Heart right ventricle (tissue), 16 donors: ENCODE measurements at regions not wholly inside any gene's neighbourhood (a gene's known extent, or its start where the extent isn't known, plus 50 kb on each side); places are given as distances from the start of the nearest gene placed in this dataset.
"Not testable (repeated sequence)": the region's sequence is repeated elsewhere in the genome, so short reads cannot be mapped to it uniquely, and the experiment has no call there.

Source experiments
- ATAC-seq, 8 donors: fragments of 200-7000 bp; cut with Tn5 transposase; one replicate each; pipeline ENCODE4 v1.9.1; 2020; ENCODE audit warnings: mild to moderate bottlenecking in 8 of 8, moderate library complexity in 8 of 8, moderate number of reproducible peaks in 1 of 8
- DNase-seq, 2 donors: peaks; one replicate each; pipeline ENCODE4 v3.0.0-alpha.2; 2020
- H3K27ac ChIP-seq, 10 donors: fragments of 200-600 bp; sonication (generic) in 2 of 10; one replicate each; pipeline versions ENCODE4 v1.5.0 to v1.8.0; 2020 to 2022; ENCODE audit warnings: mild to moderate bottlenecking in 3 of 10
- H3K27me3 ChIP-seq, 7 donors: fragments of 200-600 bp; one replicate each; pipeline ENCODE4 v1.8.0; 2021 to 2022; ENCODE audit warnings: mild to moderate bottlenecking in 2 of 7
- H3K36me3 ChIP-seq, 9 donors: fragments of 200-600 bp; sonication (generic) in 1 of 9; one replicate each; pipeline versions ENCODE4 v1.5.0 to v1.8.0; 2020 to 2022; ENCODE audit warnings: mild to moderate bottlenecking in 2 of 9
- H3K4me1 ChIP-seq, 9 donors: fragments of 200-600 bp; sonication (generic) in 1 of 9; one replicate each; pipeline versions ENCODE4 v1.5.0 to v1.8.0; 2020 to 2022; ENCODE audit warnings: mild to moderate bottlenecking in 4 of 9
- H3K4me3 ChIP-seq, 10 donors: fragments of 200-600 bp; sonication (generic) in 2 of 10; one replicate each; pipeline versions ENCODE4 v1.5.0 to v1.8.0; 2020 to 2022; ENCODE audit warnings: mild to moderate bottlenecking in 7 of 10, moderate library complexity in 2 of 10
- H3K9me3 ChIP-seq, 11 donors: fragments of 200-600 bp in 10 of 11; sonication (generic) in 2 of 11; one replicate each; pipeline versions ENCODE4 v1.5.0 to v1.8.0; 2013 to 2022; ENCODE audit warnings: mild to moderate bottlenecking in 2 of 11, control low read depth in 1 of 11, moderate library complexity in 1 of 11
- CTCF ChIP-seq, 9 donors: fragments of 200-600 bp; sonication (generic) in 2 of 9; IDR thresholded peaks; one replicate each; pipeline versions ENCODE4 v1.5.0 to v1.8.0; 2021 to 2022; ENCODE audit warnings: antibody characterized with exemption in 9 of 9, mild to moderate bottlenecking in 5 of 9, moderate library complexity in 1 of 9
- WGBS, 2 donors: extraction: QIAGEN DNeasy Blood & Tissue Kit; methylation state at CpG; one replicate each; pipeline ENCODE4 v1.1.7; 2013; ENCODE audit warnings: inconsistent platforms in 1 of 2; 5-methylcytosine and 5-hydroxymethylcytosine counted together
- intact Hi-C, 10 donors: fragments of 100-400 bp; cut with DNase I; formaldehyde crosslinking; loops; one replicate each; pipeline versions ENCODE4 v1.11.1 to v1.14.2; 2022
- donor health status: Arrhythmogenic right ventricular cardiomyopathy.
- donor health status: ischemic (EF 13 %, LVEDD 7.1; RV severe dilation, severe dysfunction).
- donor health status: healthy with polysubstance abuse.
- donor health status: DM: no; HTN: yes; CAD: no.
- donor health status: DM: no; HTN: no; CAD: no.
- donor health status: ischemic (EF 25% LVEDD 6.9; RV normal size, moderate dysfunction).
- donor health status: ischemic (EF 25% LVEDD 5.7; RV mildly dilated, moderate dysfunction).
- donor health status: healthy.
- donor health status: DM: yes; HTN: yes; CAD: no.
- donor health status: Ischemic cardiomyopathy.
- donor health status: ischemic (EF 35%, LVEDD 5.7; RV mildly dilated, moderate dysfunction).
- donor health status: nonischemic (EF 11% LVEDD 7.7; RV severe dilation, severe dysfunction).
- donor health status: DM: yes; HTN: yes; CAD: no.
- donor health status: PGD.
- donor health status: ischemic (EF 29% LVEDD 5.4; RV normal size, mild dysfunction).
- donor health status: nonischemic (EF 23%, LVEDD 6.1; RV moderate dilation, normal function).

GRCh38 chr13:27358420-27358819, 66.0 kb upstream of the GTF3A start:
- 90% methylated on average over 6 of the region's 6 CpGs for WGBS, 2 donors

GRCh38 chr13:27359199-27359821, 65.1 kb upstream of the GTF3A start:
- DNase-seq (peak; percentile 62 to 67), ATAC-seq (peak; percentile 54 to 74 (median 67))
- Histone ChIP-seq H3K27ac (no peak overlapping the region), H3K27me3 (peaks cover 0 to 17% (median 4%) of the 10 kb centered on the region in 7 donors), H3K4me1 (peaks cover 0 to 14% (median 5%) of the 10 kb centered on the region in 9 donors), H3K9me3 (no peaks in the 10 kb centered on the region), H3K4me3 (no peak overlapping the region), H3K36me3 (no peaks in the 10 kb centered on the region)
- TF ChIP-seq CTCF (IDR thresholded peaks at IDR 0.05), result peak; percentile 49 to 84 (median 82)
- WGBS, 2 donors, result 14 to 16% methylated on average over 6 of the region's 6 CpGs
- intact Hi-C loops, result loop anchor here (1.0 to 10.0 kb wide), 11 partner anchors 65 to 413 kb away; partner anchors contain the start of gene RASL11A (in 1 of the 10)

More at GRCh38 chr13:27358420-27358819, 66.0 kb upstream of the GTF3A start:
- no peaks in the 10 kb centered on the region for H3K9me3 ChIP-seq
- H3K27ac ChIP-seq, result no peak overlapping the region
- no peak for TF ChIP-seq CTCF (IDR thresholded peaks at IDR 0.05)
- intact Hi-C loops, result loop anchor here in 8 of 10 donors (2.0 to 10.0 kb wide), 7 partner anchors 64 to 412 kb away; partner anchors contain the start of gene RASL11A (in 1 of the 8)
- ATAC-seq (no peak), DNase-seq (no peak)
- H3K36me3 ChIP-seq, result no peaks in the 10 kb centered on the region
- no peak overlapping the region for H3K4me3 ChIP-seq
- peaks cover 0 to 18% (median 5%) of the 10 kb centered on the region in 9 donors for H3K4me1 ChIP-seq
- H3K27me3 ChIP-seq, result peaks cover 0 to 17% (median 4%) of the 10 kb centered on the region in 7 donors

GRCh38 chr13:27360562-27360961, 63.9 kb upstream of the GTF3A start:
- no peak for DNase-seq
- no peaks in the 10 kb centered on the region for H3K36me3 ChIP-seq
- H3K4me3 ChIP-seq, result no peak overlapping the region
- intact Hi-C loops, result loop anchor here in 7 of 10 donors (2.0 to 10.0 kb wide), 4 partner anchors 364 to 622 kb away; no protein-coding TSS in a partner anchor
- H3K4me1 ChIP-seq, result peaks cover 0 to 11% (median 5%) of the 10 kb centered on the region in 9 donors
- peaks cover 0 to 17% (median 4%) of the 10 kb centered on the region in 7 donors for H3K27me3 ChIP-seq
- whole genome bisulfite sequencing, 2 donors, result 76 to 78% methylated on average over 9 of the region's 9 CpGs
- no peak for TF ChIP-seq CTCF (IDR thresholded peaks at IDR 0.05)
- no peaks in the 10 kb centered on the region for H3K9me3 ChIP-seq
- H3K27ac ChIP-seq, result no peak overlapping the region
- no peak for ATAC-seq

GRCh38 chr13:27362064-27362751, 62.2 kb upstream of the GTF3A start:
- H3K27ac ChIP-seq, result no peak overlapping the region
- peak overlapping the region; percentile 29 to 61 (median 51) for H3K4me3 ChIP-seq
- peaks cover 0 to 10% (median 5%) of the 10 kb centered on the region in 9 donors for H3K4me1 ChIP-seq
- peak; percentile 92 to 97 (median 95) for ATAC-seq
- H3K27me3 ChIP-seq, result peaks cover 0 to 17% (median 5%) of the 10 kb centered on the region in 7 donors
- peak; percentile 87 to 97 (median 95) for TF ChIP-seq CTCF (IDR thresholded peaks at IDR 0.05)
- DNase-seq, result peak; percentile 82 to 88
- intact Hi-C loops, result loop anchor here in 9 of 10 donors (1.0 to 10.0 kb wide), 8 partner anchors 363 to 625 kb away; no protein-coding TSS in a partner anchor
- WGBS, 2 donors, result 3% methylated on average over 36 of the region's 36 CpGs
- H3K36me3 ChIP-seq, result no peaks in the 10 kb centered on the region
- no peaks in the 10 kb centered on the region for H3K9me3 ChIP-seq

- not testable (repeated sequence) for H3K4me1 ChIP-seq, ATAC-seq, DNase-seq, H3K36me3 ChIP-seq, H3K9me3 ChIP-seq, H3K27ac ChIP-seq, H3K4me3 ChIP-seq
- H3K27me3 ChIP-seq, result peaks cover 0 to 22% (median 12%) of the 10 kb centered on the region in 7 donors
- intact Hi-C loops, result loop anchor here in 8 of 10 donors (2.0 to 10.0 kb wide), 6 partner anchors 361 to 623 kb away; no protein-coding TSS in a partner anchor
- 87 to 100% methylated on average over 5 of the region's 5 CpGs for WGBS, 2 donors
Measured at GRCh38 chr13:27363637-27364036, 60.8 kb upstream of the GTF3A start.
